ENCODE measurements at regions not wholly inside any gene's neighbourhood (a gene's known extent, or its start where the extent isn't known, plus 50 kb on each side); places are given as distances from the start of the nearest gene placed in this dataset.
A peak's percentile ranks its signal among the peaks of the same experiment; 100 is the strongest.

DNA sequence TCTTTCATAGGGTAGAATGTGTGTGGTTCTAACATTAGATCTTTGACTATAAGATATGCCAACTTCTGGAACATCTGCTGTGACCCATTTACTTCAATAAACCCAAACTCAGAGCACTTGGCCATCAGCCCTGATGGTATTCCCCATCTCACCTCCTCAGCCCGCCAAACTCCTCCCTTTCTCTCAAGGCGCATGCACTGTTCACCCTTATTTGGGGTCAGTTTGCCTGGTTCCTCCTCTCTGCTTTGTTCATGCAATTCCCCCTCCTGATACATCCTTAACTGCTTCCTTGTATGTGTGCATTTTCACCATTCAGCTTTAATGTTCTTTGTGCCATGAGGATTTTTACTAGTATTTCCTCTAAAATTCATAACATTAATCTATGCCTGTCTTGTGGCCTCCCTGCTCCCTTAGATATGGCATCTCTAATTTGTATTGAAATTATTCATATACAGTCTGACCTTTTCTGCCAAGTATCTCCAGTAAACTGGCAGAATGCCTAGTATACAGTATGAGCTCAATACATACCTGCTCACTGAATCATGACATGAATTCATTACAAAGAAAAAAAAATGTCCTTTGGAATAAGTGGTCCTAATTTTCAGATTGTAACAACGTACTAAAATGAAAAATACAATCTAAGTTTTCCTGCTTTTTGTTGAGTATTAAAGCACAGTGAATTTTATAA, 336.8 kb upstream of the IGFBP3 start:
- no peak for DNase-seq
- intact Hi-C loops (cut with DNase I): no loop called here

DNA sequence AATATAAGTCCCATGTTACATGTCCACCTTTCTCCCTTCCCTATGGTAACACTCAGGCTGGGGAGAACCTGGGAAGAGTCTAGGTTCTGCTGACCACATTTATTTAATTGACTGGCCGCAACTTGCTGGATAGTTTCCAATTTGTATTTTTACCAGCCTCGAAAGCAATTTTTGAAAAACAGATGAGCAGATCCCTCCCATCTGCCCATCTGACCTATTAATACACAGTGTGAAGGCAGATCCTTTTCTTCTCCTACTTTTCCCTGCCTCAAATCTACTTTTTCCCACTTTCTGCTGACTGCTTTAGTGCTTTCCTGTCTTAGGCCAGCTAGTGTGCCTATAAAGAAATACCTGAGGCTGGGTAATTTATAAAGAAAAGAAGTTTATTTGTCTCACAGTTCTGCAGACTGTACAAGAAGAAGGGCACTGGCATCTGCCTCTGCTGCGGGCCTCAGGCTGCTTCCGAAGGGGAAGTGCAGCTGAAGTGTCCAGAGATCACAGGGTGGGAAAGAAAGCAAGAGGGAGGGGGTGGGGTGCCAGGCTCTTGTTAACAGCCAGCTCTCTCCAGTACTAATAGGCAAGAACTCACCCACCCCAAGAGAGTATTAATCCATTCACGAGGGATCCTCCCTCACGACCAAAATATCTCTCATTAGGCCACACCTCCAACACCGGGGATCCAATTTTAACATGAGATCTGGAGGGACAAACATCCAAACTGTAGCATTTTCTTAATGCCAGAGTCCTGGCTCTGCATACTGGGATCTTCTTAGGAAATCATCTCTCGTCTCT, 336.0 kb upstream of the IGFBP3 start:
- DNase-seq: no peak
- intact Hi-C loops (cut with DNase I): no loop called here

DNA sequence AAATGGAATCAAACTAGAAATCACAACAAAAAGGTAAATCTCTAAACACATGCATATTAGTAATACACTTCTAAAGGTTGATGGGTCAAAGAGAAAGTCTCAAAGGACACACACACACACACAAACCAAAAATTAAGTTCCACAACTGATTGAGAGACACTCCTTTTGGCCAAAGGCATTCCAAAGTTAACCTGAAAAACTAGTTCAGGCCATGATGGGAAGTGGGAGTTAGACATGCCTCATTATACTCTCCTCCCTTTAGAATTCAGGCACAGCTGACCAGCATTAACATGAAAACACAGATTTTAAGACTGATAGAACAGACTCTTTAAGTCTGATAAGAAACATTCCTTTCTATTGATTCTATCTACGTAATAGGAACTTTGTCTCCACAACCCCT, 332.4 kb upstream of the IGFBP3 start:
- intact Hi-C loops (cut with DNase I): no loop called here
- no peak for DNase-seq

DNA sequence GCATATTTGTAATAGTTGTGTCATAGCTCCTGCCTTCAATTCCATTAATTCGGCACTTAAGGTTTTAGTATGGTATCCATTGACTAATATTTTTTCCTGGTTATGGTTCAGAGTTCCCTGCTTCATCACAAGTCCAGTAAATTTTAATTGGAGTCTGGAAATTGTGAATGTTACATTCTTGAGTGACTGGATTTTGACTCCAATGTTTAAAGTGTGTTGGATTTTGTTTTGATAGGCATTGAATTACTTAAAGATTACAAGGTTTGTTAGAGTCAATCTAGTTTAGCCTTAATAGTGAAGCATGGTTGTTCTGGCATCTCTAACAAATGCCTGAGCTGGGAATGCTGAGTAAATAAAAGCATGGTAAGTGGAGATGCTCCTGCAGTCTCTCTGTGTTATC, 326.6 kb upstream of the IGFBP3 start:
- no peak for DNase-seq

GRCh38 chr7:46245586-46246111, 324.6 kb upstream of the IGFBP3 start:
- DNase-seq: no peak
- intact Hi-C loops (cut with DNase I): no loop called here

More for the DNA sequence above, 326.6 kb upstream of the IGFBP3 start:
- intact Hi-C loops (cut with DNase I): no loop called here

DNA sequence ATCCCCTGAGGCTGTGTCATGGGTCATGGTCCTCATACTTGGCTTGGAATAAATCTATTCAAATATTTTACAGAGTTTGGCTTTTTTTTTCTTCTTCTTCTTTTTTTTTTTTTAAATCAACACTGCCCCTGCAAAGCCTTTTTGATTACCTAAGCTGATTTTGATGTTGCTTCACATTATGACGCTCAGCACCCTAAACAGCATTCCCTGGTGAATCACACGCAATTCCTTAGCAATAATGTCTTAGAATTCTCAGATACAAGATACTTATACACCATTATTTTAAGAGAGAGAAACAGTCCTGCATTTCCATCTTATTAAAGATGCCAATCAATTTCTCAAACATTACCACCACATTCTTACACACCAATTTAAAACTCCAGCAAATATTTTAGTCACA, 323.7 kb upstream of the IGFBP3 start:
- intact Hi-C loops (cut with DNase I): no loop called here
- DNase-seq: no peak

GRCh38 chr7:46243406-46243805, 322.3 kb upstream of the IGFBP3 start:
- intact Hi-C loops (cut with DNase I): no loop called here
- no peak for DNase-seq

DNA sequence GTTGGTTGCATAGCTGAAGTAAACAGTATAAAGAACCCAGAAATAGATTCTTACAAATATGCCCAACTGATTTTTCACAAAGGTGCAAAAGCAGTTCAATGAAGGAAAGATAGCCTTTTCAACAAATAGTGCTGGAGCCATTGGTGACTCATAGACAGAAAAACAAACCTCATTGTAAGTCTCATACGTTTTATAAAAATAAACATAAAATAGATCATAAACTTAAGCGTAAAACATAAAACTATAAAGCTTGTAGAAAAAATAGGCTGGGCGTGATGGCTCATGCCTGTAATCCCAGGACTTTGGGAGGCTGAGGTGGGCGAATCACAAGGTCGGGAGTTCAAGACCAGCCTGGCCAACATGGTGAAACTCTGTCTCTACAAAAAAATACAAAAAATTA, 318.8 kb upstream of the IGFBP3 start:
- intact Hi-C loops (cut with DNase I): no loop called here
- no peak for DNase-seq

- no peak for DNase-seq
- intact Hi-C loops (cut with DNase I): no loop called here
Measured at GRCh38 chr7:46237466-46237865, 316.4 kb upstream of the IGFBP3 start.

- DNase-seq: no peak
- intact Hi-C loops (cut with DNase I): no loop called here
Measured at GRCh38 chr7:46233585-46234329, 312.7 kb upstream of the IGFBP3 start.

GRCh38 chr7:46230990-46231305, 309.9 kb upstream of the IGFBP3 start:
- no peak for DNase-seq
- intact Hi-C loops (cut with DNase I): no loop called here

GRCh38 chr7:46230298-46230989, 309.4 kb upstream of the IGFBP3 start:
- intact Hi-C loops (cut with DNase I): no loop called here
- no peak for DNase-seq

- intact Hi-C loops (cut with DNase I): no loop called here
- DNase-seq: no peak
Measured at GRCh38 chr7:46229409-46229808, 308.3 kb upstream of the IGFBP3 start.

GRCh38 chr7:46226860-46227259, 305.8 kb upstream of the IGFBP3 start:
- intact Hi-C loops (cut with DNase I): no loop called here
- DNase-seq: no peak

GRCh38 chr7:46224363-46224762, 303.3 kb upstream of the IGFBP3 start:
- no peak for DNase-seq
- intact Hi-C loops (cut with DNase I): no loop called here

- intact Hi-C loops (cut with DNase I): no loop called here
- DNase-seq: no peak
Measured at GRCh38 chr7:46220066-46220630, 299.1 kb upstream of the IGFBP3 start.

GRCh38 chr7:46218461-46219200, 297.6 kb upstream of the IGFBP3 start:
- no peak for DNase-seq
- intact Hi-C loops (cut with DNase I): no loop called here

DNA sequence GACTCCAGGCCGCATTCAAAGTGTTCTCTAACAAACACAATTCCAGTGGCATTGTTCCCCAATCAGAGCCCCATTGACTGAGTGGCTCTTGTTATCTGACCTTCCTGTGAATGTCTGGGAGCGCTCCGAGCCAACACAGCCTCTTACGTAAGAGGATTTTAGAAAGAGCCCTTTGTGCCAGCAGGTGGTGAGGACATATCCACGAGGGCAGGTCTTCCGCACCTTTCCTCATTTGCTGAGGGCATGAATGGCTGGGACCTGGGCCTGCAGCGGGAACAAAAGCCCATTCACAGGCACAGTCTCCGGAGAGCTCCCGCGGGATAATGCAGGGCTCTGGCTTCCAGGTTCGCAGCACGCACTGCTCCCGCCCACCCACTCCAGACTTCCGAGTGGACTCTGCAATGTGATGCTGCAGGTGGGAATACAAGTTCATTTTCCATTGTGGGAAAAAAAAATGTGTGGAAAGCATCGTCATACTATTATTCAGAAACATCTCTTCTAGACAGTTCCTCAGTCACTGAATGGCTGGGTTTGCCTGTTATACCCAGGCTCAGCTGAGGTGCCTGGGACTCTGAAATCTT, 295.0 kb upstream of the IGFBP3 start:
- intact Hi-C loops (cut with DNase I): no loop called here
- peak in 3 of 42 donors; percentile 6 to 21 (median 19) for DNase-seq

Data from head of caudate nucleus (tissue), 42 donors.